ENCODE measurements at regions not wholly inside any gene's neighbourhood (a gene's known extent, or its start where the extent isn't known, plus 50 kb on each side); places are given as distances from the start of the nearest gene placed in this dataset.
A peak's percentile ranks its signal among the peaks of the same experiment; 100 is the strongest.

DNA sequence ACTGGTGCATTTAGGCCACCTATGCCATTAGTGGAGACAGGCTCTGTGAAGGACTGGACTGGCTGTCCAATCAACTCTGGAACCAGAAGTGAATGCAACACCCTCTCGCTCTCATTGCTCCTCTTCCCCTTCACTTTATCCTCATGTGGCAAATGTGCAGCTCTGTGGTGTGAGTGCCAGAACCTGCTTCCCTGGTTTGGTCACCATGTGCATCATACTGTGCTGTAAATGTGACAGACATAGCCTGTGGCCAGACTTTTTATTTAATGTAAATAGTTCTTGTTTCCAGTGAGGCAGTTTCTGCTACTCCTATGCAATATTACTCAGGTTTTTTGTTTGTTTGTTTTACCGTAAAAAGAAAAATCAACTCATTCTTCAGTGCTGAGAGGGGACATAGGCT is 73.0 kb upstream of the PPP1R9A start:
- no peak for DNase-seq
- no peak overlapping the region for H3K9ac ChIP-seq (ENCODE audit: low read length)
- H3K27me3 ChIP-seq (ENCODE audit: control insufficient read depth in 1 of 2, insufficient read depth in 1 of 2, low read length in 2 of 2): no peaks in the 10 kb centered on the region
- no peak overlapping the region for H3K4me2 ChIP-seq (ENCODE audit: low read length, poor library complexity, severe bottlenecking)
- H3K4me3 ChIP-seq (ENCODE audit: insufficient read depth in 1 of 2, low read depth in 1 of 2, low read length in 2 of 2): no peak overlapping the region
- H4K91ac ChIP-seq (ENCODE audit: low read length): no peak overlapping the region
- no peaks in the 10 kb centered on the region for H3K36me3 ChIP-seq (ENCODE audit: control insufficient read depth in 1 of 2, insufficient read depth in 2 of 2, low read depth in 1 of 2, low read length in 2 of 2)
- no peak overlapping the region for H4K8ac ChIP-seq (ENCODE audit: low read length)
- no peak overlapping the region for H3K27ac ChIP-seq (ENCODE audit: low read length, poor library complexity, severe bottlenecking)
- H2AK5ac ChIP-seq (ENCODE audit: low read length, severe bottlenecking): no peak overlapping the region
- H2BK12ac ChIP-seq (ENCODE audit: low read length in 2 of 2): no peak overlapping the region
- H3K18ac ChIP-seq (ENCODE audit: low read depth in 1 of 2, low read length in 2 of 2): no peak overlapping the region
- no peak overlapping the region for H2BK5ac ChIP-seq (ENCODE audit: low read depth, low read length, poor library complexity, severe bottlenecking)
- peaks cover 53% of the 10 kb centered on the region for H3K9me3 ChIP-seq (ENCODE audit: control insufficient read depth, low read length)
- H2BK15ac ChIP-seq (ENCODE audit: low read depth, poor library complexity, severe bottlenecking): no peak overlapping the region
- H3K23ac ChIP-seq (ENCODE audit: low read length in 2 of 2): no peak overlapping the region
- H3K79me1 ChIP-seq (replicated peaks; ENCODE audit: low read length, poor library complexity, severe bottlenecking): no peaks in the 10 kb centered on the region
- H3K4me1 ChIP-seq (ENCODE audit: control insufficient read depth, insufficient read depth, low read depth, low read length): no peaks in the 10 kb centered on the region
- 100% methylated on average over 2 of the region's 2 CpGs for WGBS
- no peak overlapping the region for H3K14ac ChIP-seq (ENCODE audit: low read length in 2 of 2)
- no peak overlapping the region for H2AFZ ChIP-seq (ENCODE audit: low read depth, low read length)
- H3K4ac ChIP-seq (ENCODE audit: low read depth in 1 of 2, low read length in 2 of 2): no peak overlapping the region
- no peak overlapping the region for H2BK120ac ChIP-seq (ENCODE audit: low read depth, low read length)

- Histone ChIP-seq H3K4me2 (ENCODE audit: low read length, poor library complexity, severe bottlenecking) (no peak overlapping the region), H2BK5ac (ENCODE audit: low read depth, low read length, poor library complexity, severe bottlenecking) (no peak overlapping the region), H3K36me3 (ENCODE audit: control insufficient read depth in 1 of 2, insufficient read depth in 2 of 2, low read depth in 1 of 2, low read length in 2 of 2) (no peaks in the 10 kb centered on the region), H3K4me3 (ENCODE audit: insufficient read depth in 1 of 2, low read depth in 1 of 2, low read length in 2 of 2) (no peak overlapping the region), H2BK15ac (ENCODE audit: low read depth, poor library complexity, severe bottlenecking) (no peak overlapping the region), H2AK5ac (ENCODE audit: low read length, severe bottlenecking) (no peak overlapping the region), H3K23ac (ENCODE audit: low read length in 2 of 2) (no peak overlapping the region), H3K14ac (ENCODE audit: low read length in 2 of 2) (no peak overlapping the region), H4K8ac (ENCODE audit: low read length) (no peak overlapping the region), H3K9me3 (ENCODE audit: control insufficient read depth, low read length) (peaks cover 54% of the 10 kb centered on the region), H3K4me1 (ENCODE audit: control insufficient read depth, insufficient read depth, low read depth, low read length) (no peaks in the 10 kb centered on the region), H3K9ac (ENCODE audit: low read length) (no peak overlapping the region), H4K91ac (ENCODE audit: low read length) (no peak overlapping the region), H3K79me1 (replicated peaks; ENCODE audit: low read length, poor library complexity, severe bottlenecking) (no peaks in the 10 kb centered on the region), H2AFZ (ENCODE audit: low read depth, low read length) (no peak overlapping the region), H2BK120ac (ENCODE audit: low read depth, low read length) (no peak overlapping the region), H3K27ac (ENCODE audit: low read length, poor library complexity, severe bottlenecking) (no peak overlapping the region), H2BK12ac (ENCODE audit: low read length in 2 of 2) (no peak overlapping the region), H3K4ac (ENCODE audit: low read depth in 1 of 2, low read length in 2 of 2) (no peak overlapping the region), H3K18ac (ENCODE audit: low read depth in 1 of 2, low read length in 2 of 2) (no peak overlapping the region), H3K27me3 (ENCODE audit: control insufficient read depth in 1 of 2, insufficient read depth in 1 of 2, low read length in 2 of 2) (no peaks in the 10 kb centered on the region)
- DNase-seq: no peak
- WGBS: 100% methylated on average over 2 of the region's 3 CpGs
These were observed 68.7 kb upstream of the PPP1R9A start for GRCh38 chr7:94838717-94839116.

GRCh38 chr7:94843553-94843952 is 63.8 kb upstream of the PPP1R9A start:
- H3K4me2 ChIP-seq (ENCODE audit: low read length, poor library complexity, severe bottlenecking): no peak overlapping the region
- no peak overlapping the region for H2BK120ac ChIP-seq (ENCODE audit: low read depth, low read length)
- H3K4me1 ChIP-seq (ENCODE audit: control insufficient read depth, insufficient read depth, low read depth, low read length): no peaks in the 10 kb centered on the region
- no peaks in the 10 kb centered on the region for H3K27me3 ChIP-seq (ENCODE audit: control insufficient read depth in 1 of 2, insufficient read depth in 1 of 2, low read length in 2 of 2)
- no peak overlapping the region for H4K8ac ChIP-seq (ENCODE audit: low read length)
- H3K9ac ChIP-seq (ENCODE audit: low read length): no peak overlapping the region
- H2AK5ac ChIP-seq (ENCODE audit: low read length, severe bottlenecking): no peak overlapping the region
- H2AFZ ChIP-seq (ENCODE audit: low read depth, low read length): no peak overlapping the region
- no peak overlapping the region for H3K4ac ChIP-seq (ENCODE audit: low read depth in 1 of 2, low read length in 2 of 2)
- peak overlapping the region in 1 of 2 experiments; percentile 44 for H3K4me3 ChIP-seq (ENCODE audit: insufficient read depth in 1 of 2, low read depth in 1 of 2, low read length in 2 of 2)
- peaks cover 50% of the 10 kb centered on the region for H3K9me3 ChIP-seq (ENCODE audit: control insufficient read depth, low read length)
- no peak for DNase-seq
- no peak overlapping the region for H2BK15ac ChIP-seq (ENCODE audit: low read depth, poor library complexity, severe bottlenecking)
- no peaks in the 10 kb centered on the region for H3K79me1 ChIP-seq (replicated peaks; ENCODE audit: low read length, poor library complexity, severe bottlenecking)
- WGBS: 95% methylated on average over 1 of the region's 1 CpG
- no peak overlapping the region for H2BK5ac ChIP-seq (ENCODE audit: low read depth, low read length, poor library complexity, severe bottlenecking)
- no peak overlapping the region for H3K14ac ChIP-seq (ENCODE audit: low read length in 2 of 2)
- H3K36me3 ChIP-seq (ENCODE audit: control insufficient read depth in 1 of 2, insufficient read depth in 2 of 2, low read depth in 1 of 2, low read length in 2 of 2): no peaks in the 10 kb centered on the region
- H2BK12ac ChIP-seq (ENCODE audit: low read length in 2 of 2): no peak overlapping the region
- H4K91ac ChIP-seq (ENCODE audit: low read length): no peak overlapping the region
- no peak overlapping the region for H3K23ac ChIP-seq (ENCODE audit: low read length in 2 of 2)
- no peak overlapping the region for H3K27ac ChIP-seq (ENCODE audit: low read length, poor library complexity, severe bottlenecking)
- H3K18ac ChIP-seq (ENCODE audit: low read depth in 1 of 2, low read length in 2 of 2): no peak overlapping the region

DNA sequence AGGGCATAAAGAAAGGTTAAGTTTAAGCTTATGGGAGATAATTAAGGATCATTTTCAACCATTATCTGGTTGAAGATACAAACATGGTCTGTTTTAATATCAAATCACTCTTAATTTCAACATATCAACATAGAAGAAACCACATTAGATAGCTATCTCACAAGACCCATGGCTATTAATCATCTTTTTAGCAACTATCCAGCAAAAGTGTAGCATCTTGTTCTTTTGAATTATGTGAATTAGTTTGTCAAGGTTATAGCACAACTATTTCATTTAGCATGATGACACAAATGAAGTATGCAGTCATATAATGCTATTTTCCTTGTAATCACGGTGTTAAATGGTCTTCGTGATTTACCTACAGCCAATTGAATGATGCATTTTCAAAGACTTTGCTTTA is 58.9 kb upstream of the PPP1R9A start:
- Histone ChIP-seq H3K27me3 (ENCODE audit: control insufficient read depth in 1 of 2, insufficient read depth in 1 of 2, low read length in 2 of 2) (no peaks in the 10 kb centered on the region), H2BK5ac (ENCODE audit: low read depth, low read length, poor library complexity, severe bottlenecking) (no peak overlapping the region), H3K36me3 (ENCODE audit: control insufficient read depth in 1 of 2, insufficient read depth in 2 of 2, low read depth in 1 of 2, low read length in 2 of 2) (no peaks in the 10 kb centered on the region), H3K18ac (ENCODE audit: low read depth in 1 of 2, low read length in 2 of 2) (no peak overlapping the region), H3K4ac (ENCODE audit: low read depth in 1 of 2, low read length in 2 of 2) (no peak overlapping the region), H3K4me1 (ENCODE audit: control insufficient read depth, insufficient read depth, low read depth, low read length) (no peaks in the 10 kb centered on the region), H4K91ac (ENCODE audit: low read length) (no peak overlapping the region), H3K4me3 (ENCODE audit: insufficient read depth in 1 of 2, low read depth in 1 of 2, low read length in 2 of 2) (no peak overlapping the region), H2BK120ac (ENCODE audit: low read depth, low read length) (no peak overlapping the region), H3K23ac (ENCODE audit: low read length in 2 of 2) (no peak overlapping the region), H2AK5ac (ENCODE audit: low read length, severe bottlenecking) (no peak overlapping the region), H3K27ac (ENCODE audit: low read length, poor library complexity, severe bottlenecking) (no peak overlapping the region), H3K79me1 (replicated peaks; ENCODE audit: low read length, poor library complexity, severe bottlenecking) (no peaks in the 10 kb centered on the region), H2BK15ac (ENCODE audit: low read depth, poor library complexity, severe bottlenecking) (no peak overlapping the region), H4K8ac (ENCODE audit: low read length) (no peak overlapping the region), H3K9ac (ENCODE audit: low read length) (no peak overlapping the region), H2AFZ (ENCODE audit: low read depth, low read length) (no peak overlapping the region), H3K14ac (ENCODE audit: low read length in 2 of 2) (no peak overlapping the region), H3K9me3 (ENCODE audit: control insufficient read depth, low read length) (peaks cover 31% of the 10 kb centered on the region), H2BK12ac (ENCODE audit: low read length in 2 of 2) (no peak overlapping the region), H3K4me2 (ENCODE audit: low read length, poor library complexity, severe bottlenecking) (no peak overlapping the region)
- DNase-seq: no peak
- WGBS: 95% methylated on average over 2 of the region's 2 CpGs

Measured in mesenchymal stem cell (in vitro differentiated cells and primary cell).